ENCODE measurements at regions not wholly inside any gene's neighbourhood (a gene's known extent, or its start where the extent isn't known, plus 50 kb on each side); places are given as distances from the start of the nearest gene placed in this dataset.

DNA sequence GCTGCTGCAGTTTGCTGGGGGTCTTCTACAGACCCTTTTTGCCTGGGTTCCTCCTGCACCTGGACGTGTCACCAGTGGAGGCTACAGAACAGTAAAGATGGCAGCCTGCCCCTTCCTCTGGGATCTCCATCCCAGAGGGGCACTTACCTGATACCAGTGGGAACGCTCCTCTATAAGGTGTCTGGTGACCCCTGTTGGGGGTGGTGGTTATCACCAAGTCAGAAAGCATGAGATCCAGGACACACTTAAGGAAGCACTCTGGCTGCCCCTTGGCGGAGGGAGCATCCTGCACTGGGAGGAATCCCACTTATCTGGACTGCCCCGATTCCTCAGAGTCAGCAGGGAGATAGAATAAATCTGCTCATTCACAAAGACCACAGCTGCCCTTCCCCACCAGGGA lies 218.9 kb upstream of the GALNTL6 start:
- Mint-ChIP-seq H3K4me3 (no peak overlapping the region), H3K27ac (no peak overlapping the region), H3K27me3 (ENCODE audit: insufficient read depth) (no peaks in the 10 kb centered on the region), H3K4me1 (ENCODE audit: low read depth) (no peaks in the 10 kb centered on the region), H3K36me3 (ENCODE audit: low read depth) (no peaks in the 10 kb centered on the region), H3K9me3 (peaks cover 38% of the 10 kb centered on the region)
- TF ChIP-seq, protein P1, sequence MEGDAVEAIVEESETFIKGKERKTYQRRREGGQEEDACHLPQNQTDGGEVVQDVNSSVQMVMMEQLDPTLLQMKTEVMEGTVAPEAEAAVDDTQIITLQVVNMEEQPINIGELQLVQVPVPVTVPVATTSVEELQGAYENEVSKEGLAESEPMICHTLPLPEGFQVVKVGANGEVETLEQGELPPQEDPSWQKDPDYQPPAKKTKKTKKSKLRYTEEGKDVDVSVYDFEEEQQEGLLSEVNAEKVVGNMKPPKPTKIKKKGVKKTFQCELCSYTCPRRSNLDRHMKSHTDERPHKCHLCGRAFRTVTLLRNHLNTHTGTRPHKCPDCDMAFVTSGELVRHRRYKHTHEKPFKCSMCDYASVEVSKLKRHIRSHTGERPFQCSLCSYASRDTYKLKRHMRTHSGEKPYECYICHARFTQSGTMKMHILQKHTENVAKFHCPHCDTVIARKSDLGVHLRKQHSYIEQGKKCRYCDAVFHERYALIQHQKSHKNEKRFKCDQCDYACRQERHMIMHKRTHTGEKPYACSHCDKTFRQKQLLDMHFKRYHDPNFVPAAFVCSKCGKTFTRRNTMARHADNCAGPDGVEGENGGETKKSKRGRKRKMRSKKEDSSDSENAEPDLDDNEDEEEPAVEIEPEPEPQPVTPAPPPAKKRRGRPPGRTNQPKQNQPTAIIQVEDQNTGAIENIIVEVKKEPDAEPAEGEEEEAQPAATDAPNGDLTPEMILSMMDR (IDR thresholded peaks at IDR 0.05): no peak
- no peak for DNase-seq

DNA sequence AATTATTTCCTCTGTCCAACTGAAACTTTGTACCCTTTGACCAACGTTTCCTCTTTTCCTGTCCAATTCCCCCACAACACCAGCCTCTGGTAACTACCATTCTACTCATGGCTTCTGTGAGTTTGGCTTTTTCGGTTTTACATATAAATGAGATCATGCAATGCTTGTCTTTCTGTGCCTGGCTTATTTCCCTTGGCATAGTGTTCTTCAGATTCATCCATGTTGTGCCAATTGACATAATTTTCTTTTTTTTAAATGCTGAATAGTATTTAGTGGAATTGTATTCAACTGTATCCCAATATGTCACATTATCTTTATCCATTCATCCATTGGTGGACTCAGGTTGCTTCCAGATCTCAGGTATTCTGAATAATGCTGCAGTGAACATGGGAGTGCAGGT lies 222.5 kb upstream of the GALNTL6 start:
- Mint-ChIP-seq H3K36me3 (ENCODE audit: low read depth) (no peaks in the 10 kb centered on the region), H3K27me3 (ENCODE audit: insufficient read depth) (no peaks in the 10 kb centered on the region), H3K4me3 (no peak overlapping the region), H3K9me3 (peaks cover 35% of the 10 kb centered on the region), H3K27ac (no peak overlapping the region), H3K4me1 (ENCODE audit: low read depth) (no peaks in the 10 kb centered on the region)
- DNase-seq: no peak
- TF ChIP-seq, protein P1 (IDR thresholded peaks at IDR 0.05): no peak

DNA sequence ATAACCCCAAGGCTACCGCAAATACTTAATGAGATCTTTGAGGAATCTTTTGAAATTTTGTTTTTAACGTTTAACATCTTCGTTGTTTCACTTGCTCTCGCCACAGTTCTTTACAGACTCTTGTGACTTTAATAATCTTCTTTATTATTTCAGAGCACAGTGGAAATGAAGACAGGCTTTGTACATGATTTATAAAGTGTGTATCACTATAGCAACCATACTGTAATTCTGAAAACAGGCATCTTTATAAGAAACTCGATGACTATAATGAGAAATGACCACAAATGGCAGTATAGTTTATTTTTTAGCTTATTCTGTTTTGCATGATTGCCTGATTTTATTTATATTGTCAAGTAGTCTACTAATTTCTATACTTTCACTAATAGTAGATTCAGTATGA lies 224.4 kb upstream of the GALNTL6 start:
- TF ChIP-seq, protein P1 (IDR thresholded peaks at IDR 0.05): no peak
- Mint-ChIP-seq H3K27me3 (ENCODE audit: insufficient read depth) (no peaks in the 10 kb centered on the region), H3K9me3 (peaks cover 37% of the 10 kb centered on the region), H3K4me1 (ENCODE audit: low read depth) (no peaks in the 10 kb centered on the region), H3K27ac (no peak overlapping the region), H3K36me3 (ENCODE audit: low read depth) (no peaks in the 10 kb centered on the region), H3K4me3 (no peak overlapping the region)
- DNase-seq: no peak

DNA sequence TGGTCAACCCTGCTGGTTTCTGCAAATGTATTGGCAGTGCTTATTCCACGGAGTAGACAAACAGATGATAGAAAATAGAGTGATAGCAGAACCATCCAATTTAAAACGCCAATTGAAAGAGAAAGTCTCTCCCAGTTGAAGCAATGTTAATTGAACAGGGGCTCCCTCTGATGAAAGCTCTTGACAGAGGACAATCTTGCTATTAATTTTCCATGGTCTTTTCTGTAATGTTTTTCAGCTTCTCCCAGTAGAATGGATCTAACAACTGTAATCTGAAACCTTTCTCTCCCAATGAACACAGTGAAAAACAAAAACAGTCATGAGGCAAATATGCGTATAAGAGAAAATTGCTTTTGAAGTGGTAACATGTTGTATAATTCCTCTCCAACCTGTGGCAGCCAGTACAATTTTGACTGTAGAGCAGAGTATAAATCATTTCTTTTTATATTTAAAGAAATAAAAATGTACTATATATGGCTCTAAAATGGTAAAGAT lies 225.1 kb upstream of the GALNTL6 start:
- H3K4me3 Mint-ChIP-seq: no peak overlapping the region
- no peaks in the 10 kb centered on the region for H3K27me3 Mint-ChIP-seq (ENCODE audit: insufficient read depth)
- no peaks in the 10 kb centered on the region for H3K36me3 Mint-ChIP-seq (ENCODE audit: low read depth)
- H3K9me3 Mint-ChIP-seq: peaks cover 38% of the 10 kb centered on the region
- no peak for DNase-seq
- H3K27ac Mint-ChIP-seq: no peak overlapping the region
- no peaks in the 10 kb centered on the region for H3K4me1 Mint-ChIP-seq (ENCODE audit: low read depth)
- TF ChIP-seq, protein P1 (IDR thresholded peaks at IDR 0.05): no peak

DNA sequence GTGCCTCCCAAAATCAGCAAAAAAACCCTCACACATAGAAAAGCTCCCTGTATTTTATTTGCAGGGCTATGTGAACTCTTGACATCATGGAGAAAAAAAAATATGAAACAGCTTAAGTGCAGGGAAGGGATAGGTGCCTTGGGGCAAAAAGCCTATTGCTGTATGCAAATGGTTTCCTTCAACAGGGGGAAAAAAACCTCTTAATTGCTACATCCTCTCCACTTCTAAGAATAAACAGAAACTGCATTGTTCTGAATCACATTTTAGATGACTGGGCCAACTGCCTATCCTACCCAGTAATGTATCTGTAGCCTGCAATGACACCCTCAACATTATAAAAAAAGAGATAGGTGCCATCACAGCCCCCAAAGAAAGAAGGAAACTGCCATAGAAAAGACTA lies 229.4 kb upstream of the GALNTL6 start:
- no peaks in the 10 kb centered on the region for H3K27me3 Mint-ChIP-seq (ENCODE audit: insufficient read depth)
- H3K27ac Mint-ChIP-seq: no peak overlapping the region
- no peaks in the 10 kb centered on the region for H3K36me3 Mint-ChIP-seq (ENCODE audit: low read depth)
- H3K9me3 Mint-ChIP-seq: peaks cover 28% of the 10 kb centered on the region
- no peaks in the 10 kb centered on the region for H3K4me1 Mint-ChIP-seq (ENCODE audit: low read depth)
- TF ChIP-seq, protein P1 (IDR thresholded peaks at IDR 0.05): no peak
- DNase-seq: no peak
- no peak overlapping the region for H3K4me3 Mint-ChIP-seq

All from HFFc6 (cell line).